ENCODE measurements at regions not wholly inside any gene's neighbourhood (a gene's known extent, or its start where the extent isn't known, plus 50 kb on each side); places are given as distances from the start of the nearest gene placed in this dataset.

DNA sequence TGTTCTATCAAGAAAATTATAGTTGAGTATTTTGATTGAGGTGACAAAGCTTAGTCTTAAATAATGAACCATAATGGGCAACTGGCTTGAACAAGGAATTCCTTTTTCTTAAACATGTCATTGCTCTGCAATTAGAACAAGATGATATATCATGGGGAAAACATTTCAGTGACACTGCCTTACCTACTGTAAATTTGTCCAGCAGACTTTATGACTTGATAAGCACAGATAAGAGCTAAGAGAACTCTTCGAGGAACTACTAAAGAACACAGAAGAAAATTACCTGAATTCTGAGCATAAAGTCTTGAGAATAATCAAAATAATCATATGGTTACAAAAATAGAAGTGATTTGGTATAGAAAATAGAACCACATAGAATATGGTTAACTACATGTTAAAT, 257.8 kb downstream of the PDHA2 start:
- TF ChIP-seq, protein P1, sequence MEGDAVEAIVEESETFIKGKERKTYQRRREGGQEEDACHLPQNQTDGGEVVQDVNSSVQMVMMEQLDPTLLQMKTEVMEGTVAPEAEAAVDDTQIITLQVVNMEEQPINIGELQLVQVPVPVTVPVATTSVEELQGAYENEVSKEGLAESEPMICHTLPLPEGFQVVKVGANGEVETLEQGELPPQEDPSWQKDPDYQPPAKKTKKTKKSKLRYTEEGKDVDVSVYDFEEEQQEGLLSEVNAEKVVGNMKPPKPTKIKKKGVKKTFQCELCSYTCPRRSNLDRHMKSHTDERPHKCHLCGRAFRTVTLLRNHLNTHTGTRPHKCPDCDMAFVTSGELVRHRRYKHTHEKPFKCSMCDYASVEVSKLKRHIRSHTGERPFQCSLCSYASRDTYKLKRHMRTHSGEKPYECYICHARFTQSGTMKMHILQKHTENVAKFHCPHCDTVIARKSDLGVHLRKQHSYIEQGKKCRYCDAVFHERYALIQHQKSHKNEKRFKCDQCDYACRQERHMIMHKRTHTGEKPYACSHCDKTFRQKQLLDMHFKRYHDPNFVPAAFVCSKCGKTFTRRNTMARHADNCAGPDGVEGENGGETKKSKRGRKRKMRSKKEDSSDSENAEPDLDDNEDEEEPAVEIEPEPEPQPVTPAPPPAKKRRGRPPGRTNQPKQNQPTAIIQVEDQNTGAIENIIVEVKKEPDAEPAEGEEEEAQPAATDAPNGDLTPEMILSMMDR (IDR thresholded peaks at IDR 0.05) = no peak
- no peak for TF ChIP-seq POLR2A (IDR thresholded peaks at IDR 0.05)
